Ishikawa (cell line): ENCODE measurements at regions not wholly inside any gene's neighbourhood (a gene's known extent, or its start where the extent isn't known, plus 50 kb on each side); places are given as distances from the start of the nearest gene placed in this dataset.

ENCODE experiments used
- CREB1 ChIP-seq: IDR thresholded peaks from 2 replicates; pipeline ENCODE4 v1.6.1; 2012; ENCODE audit warnings: low read depth
- EGR1 ChIP-seq: IDR thresholded peaks from 2 replicates; pipeline ENCODE4 v1.6.1; 2012
- EP300 ChIP-seq: IDR thresholded peaks from 2 replicates; pipeline ENCODE4 v1.6.1; 2012; ENCODE audit warnings: borderline replicate concordance
- FOXM1 ChIP-seq: IDR thresholded peaks from 2 replicates; pipeline ENCODE4 v1.6.1; 2012; ENCODE audit warnings: low read depth, borderline replicate concordance
- MAX ChIP-seq: IDR thresholded peaks from 2 replicates; pipeline ENCODE4 v1.6.1; 2012
- RAD21 ChIP-seq: IDR thresholded peaks from 2 replicates; pipeline ENCODE4 v1.6.1; 2012; ENCODE audit warnings: low read depth
- TAF1 ChIP-seq: IDR thresholded peaks from 2 replicates; pipeline ENCODE4 v1.6.1; 2012; ENCODE audit warnings: low read depth, mild to moderate bottlenecking
- USF1 ChIP-seq: IDR thresholded peaks from 2 replicates; pipeline ENCODE4 v1.6.1; 2012
- YY1 ChIP-seq: IDR thresholded peaks from 2 replicates; pipeline ENCODE4 v1.6.1; 2012; ENCODE audit warnings: low read depth
- TF ChIP-seq, protein P1 (sequence below): IDR thresholded peaks from 2 replicates; pipeline ENCODE4 v1.6.1; 2012; ENCODE audit warnings: low read depth, mild to moderate bottlenecking

- TF ChIP-seq YY1 (no peak), EGR1 (no peak), MAX (no peak), EP300 (no peak), FOXM1 (no peak), CREB1 (no peak), TAF1 (no peak), RAD21 (no peak), USF1 (no peak)
- TF ChIP-seq, protein P1, sequence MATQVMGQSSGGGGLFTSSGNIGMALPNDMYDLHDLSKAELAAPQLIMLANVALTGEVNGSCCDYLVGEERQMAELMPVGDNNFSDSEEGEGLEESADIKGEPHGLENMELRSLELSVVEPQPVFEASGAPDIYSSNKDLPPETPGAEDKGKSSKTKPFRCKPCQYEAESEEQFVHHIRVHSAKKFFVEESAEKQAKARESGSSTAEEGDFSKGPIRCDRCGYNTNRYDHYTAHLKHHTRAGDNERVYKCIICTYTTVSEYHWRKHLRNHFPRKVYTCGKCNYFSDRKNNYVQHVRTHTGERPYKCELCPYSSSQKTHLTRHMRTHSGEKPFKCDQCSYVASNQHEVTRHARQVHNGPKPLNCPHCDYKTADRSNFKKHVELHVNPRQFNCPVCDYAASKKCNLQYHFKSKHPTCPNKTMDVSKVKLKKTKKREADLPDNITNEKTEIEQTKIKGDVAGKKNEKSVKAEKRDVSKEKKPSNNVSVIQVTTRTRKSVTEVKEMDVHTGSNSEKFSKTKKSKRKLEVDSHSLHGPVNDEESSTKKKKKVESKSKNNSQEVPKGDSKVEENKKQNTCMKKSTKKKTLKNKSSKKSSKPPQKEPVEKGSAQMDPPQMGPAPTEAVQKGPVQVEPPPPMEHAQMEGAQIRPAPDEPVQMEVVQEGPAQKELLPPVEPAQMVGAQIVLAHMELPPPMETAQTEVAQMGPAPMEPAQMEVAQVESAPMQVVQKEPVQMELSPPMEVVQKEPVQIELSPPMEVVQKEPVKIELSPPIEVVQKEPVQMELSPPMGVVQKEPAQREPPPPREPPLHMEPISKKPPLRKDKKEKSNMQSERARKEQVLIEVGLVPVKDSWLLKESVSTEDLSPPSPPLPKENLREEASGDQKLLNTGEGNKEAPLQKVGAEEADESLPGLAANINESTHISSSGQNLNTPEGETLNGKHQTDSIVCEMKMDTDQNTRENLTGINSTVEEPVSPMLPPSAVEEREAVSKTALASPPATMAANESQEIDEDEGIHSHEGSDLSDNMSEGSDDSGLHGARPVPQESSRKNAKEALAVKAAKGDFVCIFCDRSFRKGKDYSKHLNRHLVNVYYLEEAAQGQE, result no peak
Observed at GRCh38 chr2:150383587-150383986, 103.9 kb downstream of the RND3 start.
